ENCODE measurements at regions not wholly inside any gene's neighbourhood (a gene's known extent, or its start where the extent isn't known, plus 50 kb on each side); places are given as distances from the start of the nearest gene placed in this dataset.

- no peak for TF ChIP-seq POLR2A (IDR thresholded peaks at IDR 0.05; ENCODE audit: low read depth, low read length)
- no peak for TF ChIP-seq CTCF (IDR thresholded peaks at IDR 0.05; ENCODE audit: extremely low read depth in 1 of 2, insufficient read depth in 1 of 2, low read depth in 1 of 2, low read length in 2 of 2)
- no peak for TF ChIP-seq MAX (IDR thresholded peaks at IDR 0.05; ENCODE audit: insufficient read depth, insufficient read length)
- no peak for TF ChIP-seq POLR2AphosphoS5 (IDR thresholded peaks at IDR 0.05; ENCODE audit: insufficient read depth, low read depth, low read length)
- TF ChIP-seq EZH2 (IDR thresholded peaks at IDR 0.05; ENCODE audit: borderline replicate concordance, low read depth, low read length, severe bottlenecking) = no peak
Measured at GRCh38 chr4:73683033-73683432, 57.3 kb upstream of the CXCL8 start.
